ENCODE measurements at regions not wholly inside any gene's neighbourhood (a gene's known extent, or its start where the extent isn't known, plus 50 kb on each side); places are given as distances from the start of the nearest gene placed in this dataset.

DNA sequence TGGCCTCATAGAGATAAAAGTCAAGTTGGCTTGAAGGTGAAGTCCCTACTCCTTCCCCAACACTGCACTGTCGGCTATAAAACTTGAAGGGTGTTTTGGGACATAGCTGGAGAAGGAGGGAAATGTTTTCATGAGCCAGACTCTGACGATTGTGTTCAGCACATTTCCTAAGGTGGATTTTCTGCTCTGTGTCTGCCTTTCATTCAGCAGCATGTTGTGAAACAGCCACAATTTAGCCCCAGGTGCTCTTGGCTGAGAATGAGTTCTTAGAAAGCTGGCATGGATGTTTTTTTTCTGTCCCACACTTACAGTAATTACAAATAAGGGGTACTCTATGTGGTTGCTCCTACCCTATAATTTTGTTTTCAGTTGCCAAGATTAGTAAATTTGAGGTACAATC is 492.4 kb downstream of the MCTP2 start:
- TF ChIP-seq, protein P1, sequence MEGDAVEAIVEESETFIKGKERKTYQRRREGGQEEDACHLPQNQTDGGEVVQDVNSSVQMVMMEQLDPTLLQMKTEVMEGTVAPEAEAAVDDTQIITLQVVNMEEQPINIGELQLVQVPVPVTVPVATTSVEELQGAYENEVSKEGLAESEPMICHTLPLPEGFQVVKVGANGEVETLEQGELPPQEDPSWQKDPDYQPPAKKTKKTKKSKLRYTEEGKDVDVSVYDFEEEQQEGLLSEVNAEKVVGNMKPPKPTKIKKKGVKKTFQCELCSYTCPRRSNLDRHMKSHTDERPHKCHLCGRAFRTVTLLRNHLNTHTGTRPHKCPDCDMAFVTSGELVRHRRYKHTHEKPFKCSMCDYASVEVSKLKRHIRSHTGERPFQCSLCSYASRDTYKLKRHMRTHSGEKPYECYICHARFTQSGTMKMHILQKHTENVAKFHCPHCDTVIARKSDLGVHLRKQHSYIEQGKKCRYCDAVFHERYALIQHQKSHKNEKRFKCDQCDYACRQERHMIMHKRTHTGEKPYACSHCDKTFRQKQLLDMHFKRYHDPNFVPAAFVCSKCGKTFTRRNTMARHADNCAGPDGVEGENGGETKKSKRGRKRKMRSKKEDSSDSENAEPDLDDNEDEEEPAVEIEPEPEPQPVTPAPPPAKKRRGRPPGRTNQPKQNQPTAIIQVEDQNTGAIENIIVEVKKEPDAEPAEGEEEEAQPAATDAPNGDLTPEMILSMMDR (conservative IDR thresholded peaks at IDR 0.05; ENCODE audit: low read depth, low read length) = no peak
- no peak for TF ChIP-seq EZH2 (IDR thresholded peaks at IDR 0.05; ENCODE audit: borderline replicate concordance, low read depth, low read length, poor library complexity, severe bottlenecking)
